ENCODE measurements at regions not wholly inside any gene's neighbourhood (a gene's known extent, or its start where the extent isn't known, plus 50 kb on each side); places are given as distances from the start of the nearest gene placed in this dataset.
"Not testable (repeated sequence)": the region's sequence is repeated elsewhere in the genome, so short reads cannot be mapped to it uniquely, and the experiment has no call there.

GRCh38 chr9:107830479-107830878, 340.9 kb upstream of the KLF4 start:
- no peak for DNase-seq (ENCODE audit: low read depth in 2 of 3, low spot score in 2 of 3)

GRCh38 chr9:107827884-107828283, 338.3 kb upstream of the KLF4 start:
- no peak for DNase-seq (ENCODE audit: low read depth in 2 of 3, low spot score in 2 of 3)

GRCh38 chr9:107827304-107827703, 337.7 kb upstream of the KLF4 start:
- DNase-seq (ENCODE audit: low read depth in 2 of 3, low spot score in 2 of 3): no peak

GRCh38 chr9:107826688-107826983, 337.1 kb upstream of the KLF4 start:
- not testable (repeated sequence) for DNase-seq (ENCODE audit: low read depth in 2 of 3, low spot score in 2 of 3)

- no peak for DNase-seq (ENCODE audit: low read depth in 2 of 3, low spot score in 2 of 3)
Measured at GRCh38 chr9:107824556-107824955, 335.0 kb upstream of the KLF4 start.

- DNase-seq (ENCODE audit: low read depth in 2 of 3, low spot score in 2 of 3): no peak
Measured at GRCh38 chr9:107819772-107820565, 330.4 kb upstream of the KLF4 start.

GRCh38 chr9:107818503-107818829, 328.9 kb upstream of the KLF4 start:
- DNase-seq (ENCODE audit: low read depth in 2 of 3, low spot score in 2 of 3): not testable (repeated sequence)

- not testable (repeated sequence) for DNase-seq (ENCODE audit: low read depth in 2 of 3, low spot score in 2 of 3)
Measured at GRCh38 chr9:107817595-107818502, 328.3 kb upstream of the KLF4 start.

GRCh38 chr9:107816561-107817021, 327.0 kb upstream of the KLF4 start:
- DNase-seq (ENCODE audit: low read depth in 2 of 3, low spot score in 2 of 3): no peak

- DNase-seq (ENCODE audit: low read depth in 2 of 3, low spot score in 2 of 3): no peak
Measured at GRCh38 chr9:107815782-107816560, 326.4 kb upstream of the KLF4 start.

GRCh38 chr9:107813287-107813686, 323.7 kb upstream of the KLF4 start:
- DNase-seq (ENCODE audit: low read depth in 2 of 3, low spot score in 2 of 3): no peak

GRCh38 chr9:107810461-107810961, 320.9 kb upstream of the KLF4 start:
- no peak for DNase-seq (ENCODE audit: low read depth in 2 of 3, low spot score in 2 of 3)

GRCh38 chr9:107809871-107810460, 320.4 kb upstream of the KLF4 start:
- DNase-seq (ENCODE audit: low read depth in 2 of 3, low spot score in 2 of 3): no peak

- no peak for DNase-seq (ENCODE audit: low read depth in 2 of 3, low spot score in 2 of 3)
Measured at GRCh38 chr9:107807183-107807582, 317.6 kb upstream of the KLF4 start.

- DNase-seq (ENCODE audit: low read depth in 2 of 3, low spot score in 2 of 3): no peak
Measured at GRCh38 chr9:107805201-107805600, 315.6 kb upstream of the KLF4 start.

- DNase-seq (ENCODE audit: low read depth in 2 of 3, low spot score in 2 of 3): no peak
Measured at GRCh38 chr9:107794259-107794658, 304.7 kb upstream of the KLF4 start.

GRCh38 chr9:107793541-107793940, 304.0 kb upstream of the KLF4 start:
- DNase-seq (ENCODE audit: low read depth in 2 of 3, low spot score in 2 of 3): no peak

- DNase-seq (ENCODE audit: low read depth in 2 of 3, low spot score in 2 of 3): no peak
Measured at GRCh38 chr9:107792596-107792995, 303.0 kb upstream of the KLF4 start.

- DNase-seq (ENCODE audit: low read depth in 2 of 3, low spot score in 2 of 3): no peak
Measured at GRCh38 chr9:107792006-107792405, 302.4 kb upstream of the KLF4 start.

GRCh38 chr9:107789001-107789700, 299.6 kb upstream of the KLF4 start:
- DNase-seq (ENCODE audit: low read depth in 2 of 3, low spot score in 2 of 3): no peak
